ENCODE measurements at regions not wholly inside any gene's neighbourhood (a gene's known extent, or its start where the extent isn't known, plus 50 kb on each side); places are given as distances from the start of the nearest gene placed in this dataset.

- TF ChIP-seq POLR2A (IDR thresholded peaks at IDR 0.05; ENCODE audit: low read length): no peak
- no peak for TF ChIP-seq GATA1 (IDR thresholded peaks at IDR 0.05; ENCODE audit: low read depth, low read length)
Measured at GRCh38 chr11:115803073-115803740, 299.0 kb upstream of the CADM1 start.

All from erythroblast (primary cell).